Parathyroid adenoma (tissue), 2 donors: ENCODE measurements at regions not wholly inside any gene's neighbourhood (a gene's known extent, or its start where the extent isn't known, plus 50 kb on each side); places are given as distances from the start of the nearest gene placed in this dataset.

Source experiments
- H2AFZ ChIP-seq: fragments of 300-600 bp; sonication (generic); one replicate; pipeline ENCODE4 v1.7.0; 2017; ENCODE audit warnings: antibody characterized with exemption, mild to moderate bottlenecking
- H3K27ac ChIP-seq: fragments of 300-600 bp; sonication (generic); one replicate; pipeline ENCODE4 v1.7.0; 2017
- H3K27me3 ChIP-seq: fragments of 300-600 bp; sonication (generic); one replicate; pipeline ENCODE4 v1.7.0; 2017; ENCODE audit warnings: low read length; ENCODE audit not compliant: control insufficient read depth, insufficient read depth
- H3K36me3 ChIP-seq: fragments of 300-600 bp; sonication (generic); one replicate; pipeline ENCODE4 v1.7.0; 2017; ENCODE audit warnings: low read length; ENCODE audit not compliant: control insufficient read depth, insufficient read depth
- H3K4me1 ChIP-seq: fragments of 300-600 bp; sonication (generic); one replicate; pipeline ENCODE4 v1.7.0; 2017; ENCODE audit warnings: control low read depth
- H3K4me2 ChIP-seq: fragments of 300-600 bp; sonication (generic); one replicate; pipeline ENCODE4 v1.7.0; 2017; ENCODE audit warnings: low read length
- H3K4me3 ChIP-seq: fragments of 300-600 bp; sonication (generic); one replicate; pipeline ENCODE4 v1.7.0; 2017; ENCODE audit warnings: low read depth, low read length
- H3K79me2 ChIP-seq: fragments of 300-600 bp; sonication (generic); one replicate; pipeline ENCODE4 v1.7.0; 2017; ENCODE audit warnings: control low read depth
- H3K9ac ChIP-seq: fragments of 300-600 bp; sonication (generic); one replicate; pipeline ENCODE4 v1.7.0; 2017; ENCODE audit warnings: mild to moderate bottlenecking
- H3K9me3 ChIP-seq: fragments of 300-600 bp; sonication (generic); one replicate; pipeline ENCODE4 v1.7.0; 2017; ENCODE audit warnings: low read length; ENCODE audit not compliant: control insufficient read depth
- CTCF ChIP-seq: fragments of 300-600 bp; sonication (generic); IDR thresholded peaks from one replicate; pipeline ENCODE4 v1.7.0; 2017; ENCODE audit warnings: antibody characterized with exemption, mild to moderate bottlenecking
- donor health status: primary hyperparathyroidism.

- Histone ChIP-seq H3K4me3 (no peak overlapping the region), H3K27me3 (no peaks in the 10 kb centered on the region), H3K4me1 (no peaks in the 10 kb centered on the region), H3K9ac (no peak overlapping the region), H3K4me2 (no peak overlapping the region), H3K79me2 (no peaks in the 10 kb centered on the region), H3K9me3 (no peaks in the 10 kb centered on the region), H3K36me3 (no peaks in the 10 kb centered on the region), H3K27ac (no peak overlapping the region), H2AFZ (no peak overlapping the region)
- no peak for TF ChIP-seq CTCF
Observed at GRCh38 chr12:58139894-58140293, 198.5 kb downstream of the ATP23 start.

- Histone ChIP-seq H3K9ac (no peak overlapping the region), H3K4me2 (no peak overlapping the region), H3K79me2 (no peaks in the 10 kb centered on the region), H3K36me3 (no peaks in the 10 kb centered on the region), H3K27me3 (no peaks in the 10 kb centered on the region), H3K4me1 (no peaks in the 10 kb centered on the region), H2AFZ (no peak overlapping the region), H3K9me3 (no peaks in the 10 kb centered on the region), H3K4me3 (no peak overlapping the region), H3K27ac (no peak overlapping the region)
- TF ChIP-seq CTCF, result no peak
Observed at GRCh38 chr12:58140395-58140794, 199.0 kb downstream of the ATP23 start.

GRCh38 chr12:58142991-58143390 lies 201.6 kb downstream of the ATP23 start:
- H3K9ac ChIP-seq, result no peak overlapping the region
- H3K27ac ChIP-seq, result no peak overlapping the region
- H3K4me1 ChIP-seq, result no peaks in the 10 kb centered on the region
- no peaks in the 10 kb centered on the region for H3K27me3 ChIP-seq
- no peak for TF ChIP-seq CTCF
- H3K9me3 ChIP-seq, result no peaks in the 10 kb centered on the region
- no peak overlapping the region for H3K4me2 ChIP-seq
- no peaks in the 10 kb centered on the region for H3K36me3 ChIP-seq
- H3K4me3 ChIP-seq, result no peak overlapping the region
- H2AFZ ChIP-seq, result no peak overlapping the region
- no peaks in the 10 kb centered on the region for H3K79me2 ChIP-seq

- Histone ChIP-seq H3K27ac (no peak overlapping the region), H3K4me3 (no peak overlapping the region), H3K9me3 (no peaks in the 10 kb centered on the region)
Observed at GRCh38 chr12:58143498-58143995, 202.2 kb downstream of the ATP23 start.

More at GRCh38 chr12:58143498-58143995, 202.2 kb downstream of the ATP23 start:
- Histone ChIP-seq H3K4me1 (no peaks in the 10 kb centered on the region), H3K36me3 (no peaks in the 10 kb centered on the region), H3K27me3 (no peaks in the 10 kb centered on the region), H3K79me2 (no peaks in the 10 kb centered on the region), H2AFZ (no peak overlapping the region), H3K9ac (no peak overlapping the region), H3K4me2 (no peak overlapping the region)
- TF ChIP-seq CTCF, result no peak
